ENCODE measurements at regions not wholly inside any gene's neighbourhood (a gene's known extent, or its start where the extent isn't known, plus 50 kb on each side); places are given as distances from the start of the nearest gene placed in this dataset.

GRCh38 chr9:38118862-38119438 is 49.9 kb upstream of the SHB start:
- no peak for DNase-seq
